K562 (cell line): ENCODE measurements at regions not wholly inside any gene's neighbourhood (a gene's known extent, or its start where the extent isn't known, plus 50 kb on each side); places are given as distances from the start of the nearest gene placed in this dataset.

ENCODE experiments used
- KLF10 ChIP-seq: fragments of 250-450 bp; sonication (Bioruptor Pico); IDR thresholded peaks from 2 replicates; pipeline ENCODE4 v1.6.1; 2021; ENCODE audit warnings: matching md5 sums
- LARP7 ChIP-seq: fragments of 450-650 bp; IDR thresholded peaks from 2 replicates; pipeline ENCODE4 v1.6.1; 2016
- NCOR1 ChIP-seq: fragments of 450-650 bp; IDR thresholded peaks from 2 replicates; pipeline ENCODE4 v1.6.1; 2016; ENCODE audit warnings: mild to moderate bottlenecking, moderate library complexity
- POLR2A ChIP-seq: fragments of 450-650 bp; conservative IDR thresholded peaks from 2 replicates; pipeline ENCODE4 v1.6.1; 2016
- RFX5 ChIP-seq: IDR thresholded peaks from 2 replicates; pipeline ENCODE4 v1.6.1; 2011; ENCODE audit warnings: low read depth, mild to moderate bottlenecking, improper control_type of control experiment, low read length
- TEAD4 ChIP-seq, 2 experiments: sonication (generic) in 1 of 2; formaldehyde crosslinking in 1 of 2; IDR thresholded peaks; 2 replicates each; pipeline versions ENCODE4 v1.6.1 to v1.8.0; 2012 to 2022; ENCODE audit warnings: borderline replicate concordance in 1 of 2, inconsistent platforms in 1 of 2, low read length in 1 of 2, mild to moderate bottlenecking in 1 of 2, missing genetic modification reagents in 1 of 2
- YY1 ChIP-seq, 3 experiments: IDR thresholded peaks; 2 replicates each; pipeline ENCODE4 v1.6.1; 2011; ENCODE audit warnings: low read length in 2 of 3, mild to moderate bottlenecking in 2 of 3, moderate library complexity in 2 of 3, borderline replicate concordance in 1 of 3, control low read depth in 1 of 3, low read depth in 1 of 3; ENCODE audit not compliant: insufficient read depth in 3 of 3, insufficient replicate concordance in 2 of 3, control insufficient read depth in 1 of 3, insufficient read length in 1 of 3; ENCODE audit errors: extremely low read depth in 1 of 3
- TF ChIP-seq, protein P1 (sequence below): fragments of 450-650 bp; IDR thresholded peaks from 2 replicates; pipeline ENCODE4 v1.6.1; 2018; ENCODE audit warnings: mild to moderate bottlenecking, low read depth; ENCODE audit not compliant: partially characterized antibody

GRCh38 chr1:29812408-29813135, 576.2 kb downstream of the PTPRU start:
- TF ChIP-seq LARP7, result no peak
- no peak for TF ChIP-seq RFX5
- TF ChIP-seq, protein P1, sequence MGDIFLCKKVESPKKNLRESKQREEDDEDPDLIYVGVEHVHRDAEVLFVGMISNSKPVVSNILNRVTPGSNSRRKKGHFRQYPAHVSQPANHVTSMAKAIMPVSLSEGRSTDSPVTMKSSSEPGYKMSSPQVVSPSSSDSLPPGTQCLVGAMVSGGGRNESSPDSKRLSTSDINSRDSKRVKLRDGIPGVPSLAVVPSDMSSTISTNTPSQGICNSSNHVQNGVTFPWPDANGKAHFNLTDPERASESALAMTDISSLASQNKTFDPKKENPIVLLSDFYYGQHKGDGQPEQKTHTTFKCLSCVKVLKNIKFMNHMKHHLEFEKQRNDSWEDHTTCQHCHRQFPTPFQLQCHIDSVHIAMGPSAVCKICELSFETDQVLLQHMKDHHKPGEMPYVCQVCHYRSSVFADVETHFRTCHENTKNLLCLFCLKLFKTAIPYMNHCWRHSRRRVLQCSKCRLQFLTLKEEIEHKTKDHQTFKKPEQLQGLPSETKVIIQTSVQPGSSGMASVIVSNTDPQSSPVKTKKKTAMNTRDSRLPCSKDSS, result no peak
- no peak for TF ChIP-seq NCOR1
- no peak for TF ChIP-seq KLF10
- TF ChIP-seq TEAD4 (IDR thresholded peaks at IDR 0.05; ENCODE audit: low read length), result no peak
- TF ChIP-seq TEAD4 (CRISPR knock-in tag; IDR thresholded peaks at IDR 0.05; ENCODE audit: borderline replicate concordance), result no peak
- no peak for TF ChIP-seq POLR2A
- no peak for TF ChIP-seq YY1 (IDR thresholded peaks at IDR 0.05; ENCODE audit: borderline replicate concordance in 1 of 3, control insufficient read depth in 1 of 3, extremely low read depth in 1 of 3, insufficient read depth in 3 of 3, insufficient read length in 1 of 3, insufficient replicate concordance in 2 of 3, low read depth in 1 of 3, low read length in 2 of 3)
